ENCODE measurements at regions not wholly inside any gene's neighbourhood (a gene's known extent, or its start where the extent isn't known, plus 50 kb on each side); places are given as distances from the start of the nearest gene placed in this dataset.

GRCh38 chr20:21577551-21577950 is 63.7 kb upstream of the NKX2-2 start:
- DNase-seq (ENCODE audit: low read depth in 2 of 3, low spot score in 1 of 3): no peak

- DNase-seq (ENCODE audit: low read depth in 2 of 3, low spot score in 1 of 3): no peak
Measured at GRCh38 chr20:21575981-21576740, 62.3 kb upstream of the NKX2-2 start.

GRCh38 chr20:21575167-21575566 is 61.3 kb upstream of the NKX2-2 start:
- DNase-seq (ENCODE audit: low read depth in 2 of 3, low spot score in 1 of 3): no peak

- DNase-seq (ENCODE audit: low read depth in 2 of 3, low spot score in 1 of 3): no peak
Measured at GRCh38 chr20:21574443-21574842, 60.6 kb upstream of the NKX2-2 start.

- no peak for DNase-seq (ENCODE audit: low read depth in 2 of 3, low spot score in 1 of 3)
Measured at GRCh38 chr20:21573259-21573658, 59.4 kb upstream of the NKX2-2 start.

- no peak for DNase-seq (ENCODE audit: low read depth in 2 of 3, low spot score in 1 of 3)
Measured at GRCh38 chr20:21571841-21572690, 58.2 kb upstream of the NKX2-2 start.

- DNase-seq (ENCODE audit: low read depth in 2 of 3, low spot score in 1 of 3): no peak
Measured at GRCh38 chr20:21570285-21570992, 56.6 kb upstream of the NKX2-2 start.

GRCh38 chr20:21569586-21569985 is 55.7 kb upstream of the NKX2-2 start:
- no peak for DNase-seq (ENCODE audit: low read depth in 2 of 3, low spot score in 1 of 3)

GRCh38 chr20:21564127-21564773 is 50.4 kb upstream of the NKX2-2 start:
- no peak for DNase-seq (ENCODE audit: low read depth in 2 of 3, low spot score in 1 of 3)
